HepG2 (cell line): ENCODE measurements at regions not wholly inside any gene's neighbourhood (a gene's known extent, or its start where the extent isn't known, plus 50 kb on each side); places are given as distances from the start of the nearest gene placed in this dataset.

ENCODE experiments used
- ATAC-seq: fragments of 200-7000 bp; cut with Tn5 transposase; 3 replicates; pipeline ENCODE4 v1.9.1; 2020; ENCODE audit warnings: mild to moderate bottlenecking, moderate library complexity
- BruUV-seq: library from RNA; stranded (reverse); fragments of 400-500 nt; replicated peaks from 2 replicates; lab custom pipeline; 2021; lab: Mats Ljungman, UMichigan
- CTCF ChIA-PET: fragments of 300-600 bp; formaldehyde crosslinking; extraction: SDS; loops from one replicate; lab custom pipeline; 2021; ENCODE audit warnings: low total read pairs, inconsistent platforms, low intra/inter-chr PET ratio; lab: Yijun Ruan, JAX
- POLR2A ChIA-PET: fragments of 350-600 bp; sonication (Branson Sonifier 250); formaldehyde crosslinking; loops from one replicate; lab custom pipeline; 2020; ENCODE audit warnings: antibody characterized with exemption, inconsistent platforms; lab: Yijun Ruan, JAX
- DNase-seq: peaks from one replicate; pipeline ENCODE4 v3.0.0-alpha.2; 2015; ENCODE audit warnings: low spot score
- FAIRE-seq: peaks from 3 replicates; lab custom pipeline; 2011; peaks lifted over from hg19 to GRCh38; lab: Jason Lieb, UNC
- H2AFZ ChIP-seq: one replicate; pipeline ENCODE4 v1.6.1; 2011; ENCODE audit warnings: low read length, inconsistent platforms
- H3K27ac ChIP-seq: fragments of 300-600 bp; 3 replicates; pipeline ENCODE4 v1.8.0; 2011; ENCODE audit warnings: mixed run types, mild to moderate bottlenecking, mixed read lengths, low read length, inconsistent platforms; ENCODE audit not compliant: insufficient read depth; ENCODE audit errors: extremely low read length
- H3K27me3 ChIP-seq, 2 experiments: fragments of 200-600 bp in 1 of 2; 2 replicates in 1 of 2; 3 replicates in 1 of 2; pipeline versions ENCODE4 v1.6.0 to v1.8.0; 2011; ENCODE audit warnings: low read length in 2 of 2, mild to moderate bottlenecking in 2 of 2, moderate library complexity in 2 of 2, inconsistent platforms in 1 of 2; ENCODE audit not compliant: insufficient read depth in 2 of 2, control insufficient read depth in 1 of 2
- H3K36me3 ChIP-seq, 2 experiments: fragments of 200-600 bp in 1 of 2; replicated peaks in 1 of 2; 2 replicates in 1 of 2; 3 replicates in 1 of 2; pipeline versions ENCODE4 v1.5.1 to v1.8.0; 2011; ENCODE audit warnings: low read length in 2 of 2, inconsistent platforms in 1 of 2; ENCODE audit not compliant: insufficient read depth in 2 of 2, control insufficient read depth in 1 of 2
- H3K4me1 ChIP-seq: 2 replicates; pipeline ENCODE4 v1.5.1; 2012; ENCODE audit warnings: low read length, inconsistent platforms; ENCODE audit not compliant: insufficient read depth
- H3K4me2 ChIP-seq: 2 replicates; pipeline ENCODE4 v1.6.0; 2011; ENCODE audit warnings: low read depth, low read length, inconsistent platforms
- H3K4me3 ChIP-seq, 3 experiments: fragments of 200-600 bp in 1 of 3; sonication (generic), shearing (Covaris generic) in 1 of 3; replicated peaks in 1 of 3; 2 replicates each; pipeline ENCODE4 v1.5.1; 2011 to 2016; ENCODE audit warnings: low read length in 3 of 3, inconsistent platforms in 2 of 3, low read depth in 2 of 3, mild to moderate bottlenecking in 2 of 3, control low read depth in 1 of 3, mixed read lengths in 1 of 3; ENCODE audit not compliant: insufficient read depth in 1 of 3
- H3K79me2 ChIP-seq: one replicate; pipeline ENCODE4 v1.6.1; 2011; ENCODE audit warnings: low read length, inconsistent platforms; ENCODE audit not compliant: insufficient read depth
- H3K9ac ChIP-seq: 2 replicates; pipeline ENCODE4 v1.6.0; 2011; ENCODE audit warnings: mild to moderate bottlenecking, low read depth, low read length, inconsistent platforms; ENCODE audit not compliant: insufficient read depth
- H3K9me3 ChIP-seq: 2 replicates; pipeline ENCODE4 v1.5.1; 2012; ENCODE audit warnings: mild to moderate bottlenecking, low read length
- H4K20me1 ChIP-seq: 2 replicates; pipeline ENCODE4 v1.6.0; 2011; ENCODE audit warnings: inconsistent platforms, mild to moderate bottlenecking, low read length, moderate library complexity; ENCODE audit not compliant: insufficient read depth
- CREBL2 ChIP-seq: sonication (generic); formaldehyde crosslinking; IDR thresholded peaks from 2 replicates; pipeline ENCODE4 v1.8.1; 2023; ENCODE audit warnings: missing genetic modification reagents, mild to moderate bottlenecking, borderline replicate concordance
- CTCF ChIP-seq: sonication (generic); formaldehyde crosslinking; IDR thresholded peaks from 2 replicates; pipeline ENCODE4 v1.5.0; 2020; ENCODE audit warnings: mild to moderate bottlenecking, missing genetic modification reagents, moderate library complexity
- HOXA7 ChIP-seq: sonication (generic); formaldehyde crosslinking; IDR thresholded peaks from 2 replicates; pipeline ENCODE4 v1.8.1; 2022; ENCODE audit warnings: mild to moderate bottlenecking, missing genetic modification reagents, moderate library complexity
- POLR2G ChIP-seq: fragments of 200-400 bp; formaldehyde crosslinking; IDR thresholded peaks from 2 replicates; pipeline ENCODE4 v1.6.1; 2018; ENCODE audit warnings: mild to moderate bottlenecking, low read depth, low read length, moderate library complexity
- ZBTB7A ChIP-seq: sonication (generic); formaldehyde crosslinking; IDR thresholded peaks from 2 replicates; pipeline ENCODE4 v1.8.0; 2022; ENCODE audit warnings: mild to moderate bottlenecking, missing genetic modification reagents
- ZNF143 ChIP-seq: sonication (generic); formaldehyde crosslinking; IDR thresholded peaks from 2 replicates; pipeline ENCODE4 v1.4.0; 2020; ENCODE audit warnings: missing genetic modification reagents
- ZNF280B ChIP-seq: sonication (generic); formaldehyde crosslinking; IDR thresholded peaks from 2 replicates; pipeline ENCODE4 v1.5.0; 2020; ENCODE audit warnings: missing genetic modification reagents, mild to moderate bottlenecking, borderline replicate concordance
- ZNF558 ChIP-seq: sonication (generic); formaldehyde crosslinking; IDR thresholded peaks from 2 replicates; pipeline ENCODE4 v1.9.0; 2022; ENCODE audit warnings: mild to moderate bottlenecking, missing genetic modification reagents, borderline replicate concordance
- ZNF678 ChIP-seq: sonication (generic); formaldehyde crosslinking; IDR thresholded peaks from 2 replicates; pipeline ENCODE4 v1.4.0; 2020; ENCODE audit warnings: mild to moderate bottlenecking, missing genetic modification reagents
- ZNF773 ChIP-seq: sonication (generic); formaldehyde crosslinking; IDR thresholded peaks from 2 replicates; pipeline ENCODE4 v1.4.0; 2020; ENCODE audit warnings: missing genetic modification reagents, borderline replicate concordance
- ZSCAN22 ChIP-seq: sonication (generic); formaldehyde crosslinking; IDR thresholded peaks from 2 replicates; pipeline ENCODE4 v1.4.0; 2020; ENCODE audit warnings: mild to moderate bottlenecking, missing genetic modification reagents
- WGBS: methylation state at CpG from one replicate; pipeline ENCODE4 v1.1.6; 2017; ENCODE audit warnings: low lambda C conversion rate; 5-methylcytosine and 5-hydroxymethylcytosine counted together
- in situ Hi-C: cut with HindIII; loops from 2 replicates; pipeline ENCODE4 v1.10.0; 2017; ENCODE audit warnings: low pct_unique_long_range_greater_than_20kb; ENCODE audit not compliant: extremely low pct_ligation_motif_present
- intact Hi-C: fragments of 100-400 bp; cut with micrococcal nuclease; formaldehyde crosslinking; loops from one replicate; pipeline ENCODE4 v1.10.0; 2022; ENCODE audit not compliant: unreplicated experiment

GRCh38 chr6:100304575-100304974 lies 160.1 kb downstream of the SIM1 start (continued):
- TF ChIP-seq POLR2G (no peak), ZNF678 (CRISPR knock-in tag) (no peak)
- TF ChIP-seq, all 625 proteins: peak for 0

GRCh38 chr6:100301731-100302130 lies 163.0 kb downstream of the SIM1 start:
- H3K36me3 ChIP-seq: no peaks in the 10 kb centered on the region
- H3K4me3 ChIP-seq: no peak overlapping the region
- no peak for DNase-seq
- FAIRE-seq: no peak
- H4K20me1 ChIP-seq: no peaks in the 10 kb centered on the region
- H3K27me3 ChIP-seq: no peaks in the 10 kb centered on the region
- no peak overlapping the region for H3K27ac ChIP-seq
- in situ Hi-C loops: no loop called here
- no peak for ATAC-seq
- no peaks in the 10 kb centered on the region for H3K9me3 ChIP-seq
- CTCF ChIA-PET: no interaction called here
- no peaks in the 10 kb centered on the region for H3K4me1 ChIP-seq
- POLR2A ChIA-PET: no interaction called here
- H2AFZ ChIP-seq: no peak overlapping the region
- WGBS: 92% methylated on average over 2 of the region's 2 CpGs
- no peak overlapping the region for H3K4me2 ChIP-seq
- no peak for TF ChIP-seq ZNF280B (CRISPR knock-in tag)
- no peak for TF ChIP-seq CREBL2 (CRISPR knock-in tag)
- TF ChIP-seq ZSCAN22 (CRISPR knock-in tag): no peak
- TF ChIP-seq ZNF558: no peak
- no peak for TF ChIP-seq HOXA7
- no peak for TF ChIP-seq ZNF773 (CRISPR knock-in tag)
- no peak for TF ChIP-seq ZNF143
- no peak for TF ChIP-seq ZBTB7A (CRISPR knock-in tag)
- no peak for TF ChIP-seq CTCF (CRISPR knock-in tag)
- no peak overlapping the region for H3K9ac ChIP-seq
- no TSS peak for BruUV-seq
- no peaks in the 10 kb centered on the region for H3K79me2 ChIP-seq
- intact Hi-C loops: no loop called here
